Calu3 (cell line): ENCODE measurements at regions not wholly inside any gene's neighbourhood (a gene's known extent, or its start where the extent isn't known, plus 50 kb on each side); places are given as distances from the start of the nearest gene placed in this dataset.
"Not testable (repeated sequence)": the region's sequence is repeated elsewhere in the genome, so short reads cannot be mapped to it uniquely, and the experiment has no call there.

Source experiments
- BruUV-seq: library from RNA; stranded (reverse); fragments of 400-500 nt; replicated peaks from 2 replicates; lab custom pipeline; 2021; lab: Mats Ljungman, UMichigan
- CTCF ChIA-PET: fragments of 300-600 bp; sonication (Branson Sonifier 250); formaldehyde crosslinking; loops from one replicate; lab custom pipeline; 2022; ENCODE audit warnings: antibody characterized with exemption; lab: Charles Lee
- DNase-seq: peaks from one replicate; pipeline ENCODE4 v3.0.0; 2022
- H3K27ac Mint-ChIP-seq: one replicate; pipeline ENCODE4 v1.8.0; 2022; ENCODE audit warnings: mixed read lengths; ENCODE audit not compliant: unreplicated experiment
- H3K27me3 Mint-ChIP-seq: one replicate; pipeline ENCODE4 v1.8.0; 2022; ENCODE audit warnings: mixed read lengths; ENCODE audit not compliant: unreplicated experiment
- H3K36me3 Mint-ChIP-seq: one replicate; pipeline ENCODE4 v1.8.0; 2022; ENCODE audit warnings: mild to moderate bottlenecking, moderate library complexity, mixed read lengths; ENCODE audit not compliant: insufficient read depth, unreplicated experiment
- H3K4me1 Mint-ChIP-seq: one replicate; pipeline ENCODE4 v1.8.0; 2022; ENCODE audit warnings: mild to moderate bottlenecking, low read depth, mixed read lengths; ENCODE audit not compliant: unreplicated experiment
- H3K4me3 Mint-ChIP-seq: one replicate; pipeline ENCODE4 v1.8.0; 2022; ENCODE audit warnings: mild to moderate bottlenecking, low read depth, moderate library complexity, mixed read lengths; ENCODE audit not compliant: unreplicated experiment
- H3K9me3 Mint-ChIP-seq: one replicate; pipeline ENCODE4 v1.8.0; 2022; ENCODE audit warnings: low read depth, mixed read lengths; ENCODE audit not compliant: unreplicated experiment
- CTCF ChIP-seq: fragments of 200-600 bp; IDR thresholded peaks from one replicate; pipeline ENCODE4 v1.8.0; 2022; ENCODE audit warnings: antibody characterized with exemption; ENCODE audit not compliant: unreplicated experiment
- intact Hi-C: fragments of 100-400 bp; cut with micrococcal nuclease; formaldehyde crosslinking; loops from one replicate; pipeline ENCODE4 v1.10.0; 2022; ENCODE audit not compliant: unreplicated experiment

- intact Hi-C loops, result no loop called here
- no peak for TF ChIP-seq CTCF
- BruUV-seq, result no TSS peak
Observed at GRCh38 chr10:56470701-56471100, 109.6 kb upstream of the ZWINT start.

GRCh38 chr10:56469482-56469881, 108.4 kb upstream of the ZWINT start:
- BruUV-seq, result no TSS peak
- H3K4me3 Mint-ChIP-seq, result no peak overlapping the region
- peaks cover 3% of the 10 kb centered on the region for H3K9me3 Mint-ChIP-seq
- no peaks in the 10 kb centered on the region for H3K36me3 Mint-ChIP-seq
- H3K27ac Mint-ChIP-seq, result no peak overlapping the region
- intact Hi-C loops, result no loop called here
- H3K27me3 Mint-ChIP-seq, result no peaks in the 10 kb centered on the region
- no peaks in the 10 kb centered on the region for H3K4me1 Mint-ChIP-seq
- DNase-seq, result no peak
- TF ChIP-seq CTCF, result no peak
- CTCF ChIA-PET, result interaction anchor here (0.6 kb wide), 1 partner anchor 63 kb away, joined by 3 read pairs; no protein-coding TSS in a partner anchor

More at GRCh38 chr10:56470701-56471100, 109.6 kb upstream of the ZWINT start:
- no peak overlapping the region for H3K27ac Mint-ChIP-seq
- H3K27me3 Mint-ChIP-seq, result no peaks in the 10 kb centered on the region
- DNase-seq, result no peak
- no peak overlapping the region for H3K4me3 Mint-ChIP-seq
- CTCF ChIA-PET, result no interaction called here
- H3K36me3 Mint-ChIP-seq, result no peaks in the 10 kb centered on the region
- no peaks in the 10 kb centered on the region for H3K9me3 Mint-ChIP-seq
- H3K4me1 Mint-ChIP-seq, result no peaks in the 10 kb centered on the region

- no peak overlapping the region for H3K27ac Mint-ChIP-seq
- H3K27me3 Mint-ChIP-seq, result no peaks in the 10 kb centered on the region
- no peak for TF ChIP-seq CTCF
- no peak for DNase-seq
- H3K4me1 Mint-ChIP-seq, result no peaks in the 10 kb centered on the region
- intact Hi-C loops, result no loop called here
- H3K36me3 Mint-ChIP-seq, result no peaks in the 10 kb centered on the region
- CTCF ChIA-PET, result no interaction called here
- no peak overlapping the region for H3K4me3 Mint-ChIP-seq
- peaks cover 3% of the 10 kb centered on the region for H3K9me3 Mint-ChIP-seq
- BruUV-seq, result no TSS peak
Observed at GRCh38 chr10:56466005-56466404, 104.9 kb upstream of the ZWINT start.

- Mint-ChIP-seq H3K27me3 (no peaks in the 10 kb centered on the region), H3K4me1 (no peaks in the 10 kb centered on the region), H3K9me3 (peaks cover 9% of the 10 kb centered on the region), H3K27ac (no peak overlapping the region), H3K36me3 (no peaks in the 10 kb centered on the region), H3K4me3 (no peak overlapping the region)
- TF ChIP-seq CTCF, result peak; percentile 45
- CTCF ChIA-PET, result no interaction called here
- intact Hi-C loops, result no loop called here
- no peak for DNase-seq
- BruUV-seq, result no TSS peak
Observed at GRCh38 chr10:56449770-56450169, 88.7 kb upstream of the ZWINT start.

- H3K36me3 Mint-ChIP-seq, BruUV-seq, H3K4me1 Mint-ChIP-seq, intact Hi-C loops, H3K27me3 Mint-ChIP-seq, H3K4me3 Mint-ChIP-seq, CTCF ChIA-PET, DNase-seq, H3K9me3 Mint-ChIP-seq, H3K27ac Mint-ChIP-seq: not testable (repeated sequence)
Observed at GRCh38 chr10:56447613-56448012, 86.6 kb upstream of the ZWINT start.

- H3K4me1 Mint-ChIP-seq, H3K36me3 Mint-ChIP-seq, DNase-seq, BruUV-seq, CTCF ChIA-PET, H3K9me3 Mint-ChIP-seq, intact Hi-C loops, H3K4me3 Mint-ChIP-seq, H3K27ac Mint-ChIP-seq, H3K27me3 Mint-ChIP-seq: not testable (repeated sequence)
Observed at GRCh38 chr10:56441337-56441736, 80.3 kb upstream of the ZWINT start.
